ENCODE measurements at regions not wholly inside any gene's neighbourhood (a gene's known extent, or its start where the extent isn't known, plus 50 kb on each side); places are given as distances from the start of the nearest gene placed in this dataset.

DNA sequence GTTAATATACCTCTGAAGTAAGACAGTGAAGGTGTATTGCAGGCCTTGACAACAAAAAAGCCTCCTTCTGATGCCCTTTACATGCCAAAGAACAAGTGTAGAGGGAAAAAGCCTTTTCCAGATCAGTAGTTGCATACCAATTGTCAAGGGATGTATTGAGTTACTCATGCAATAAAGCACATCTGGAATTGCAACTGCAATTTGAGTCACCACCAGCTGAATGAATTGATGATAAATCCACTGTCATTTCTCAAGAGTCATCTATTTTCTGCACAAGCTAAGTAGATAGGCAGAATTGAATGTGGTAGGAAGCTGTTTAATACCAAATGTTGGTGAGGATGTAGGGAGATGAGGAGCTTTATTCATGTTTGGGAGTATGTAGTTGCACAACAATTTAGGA lies 325.9 kb upstream of the SMIM30 start:
- TF ChIP-seq TCF4 (CRISPR knock-in tag; IDR thresholded peaks at IDR 0.05; ENCODE audit: borderline replicate concordance): no peak
- TF ChIP-seq CSDC2 (CRISPR knock-in tag; IDR thresholded peaks at IDR 0.05): no peak
- TF ChIP-seq ESRRG (CRISPR knock-in tag; IDR thresholded peaks at IDR 0.05): no peak
- TF ChIP-seq ZFP30 (CRISPR knock-in tag; IDR thresholded peaks at IDR 0.05): no peak
- TF ChIP-seq, protein P1, sequence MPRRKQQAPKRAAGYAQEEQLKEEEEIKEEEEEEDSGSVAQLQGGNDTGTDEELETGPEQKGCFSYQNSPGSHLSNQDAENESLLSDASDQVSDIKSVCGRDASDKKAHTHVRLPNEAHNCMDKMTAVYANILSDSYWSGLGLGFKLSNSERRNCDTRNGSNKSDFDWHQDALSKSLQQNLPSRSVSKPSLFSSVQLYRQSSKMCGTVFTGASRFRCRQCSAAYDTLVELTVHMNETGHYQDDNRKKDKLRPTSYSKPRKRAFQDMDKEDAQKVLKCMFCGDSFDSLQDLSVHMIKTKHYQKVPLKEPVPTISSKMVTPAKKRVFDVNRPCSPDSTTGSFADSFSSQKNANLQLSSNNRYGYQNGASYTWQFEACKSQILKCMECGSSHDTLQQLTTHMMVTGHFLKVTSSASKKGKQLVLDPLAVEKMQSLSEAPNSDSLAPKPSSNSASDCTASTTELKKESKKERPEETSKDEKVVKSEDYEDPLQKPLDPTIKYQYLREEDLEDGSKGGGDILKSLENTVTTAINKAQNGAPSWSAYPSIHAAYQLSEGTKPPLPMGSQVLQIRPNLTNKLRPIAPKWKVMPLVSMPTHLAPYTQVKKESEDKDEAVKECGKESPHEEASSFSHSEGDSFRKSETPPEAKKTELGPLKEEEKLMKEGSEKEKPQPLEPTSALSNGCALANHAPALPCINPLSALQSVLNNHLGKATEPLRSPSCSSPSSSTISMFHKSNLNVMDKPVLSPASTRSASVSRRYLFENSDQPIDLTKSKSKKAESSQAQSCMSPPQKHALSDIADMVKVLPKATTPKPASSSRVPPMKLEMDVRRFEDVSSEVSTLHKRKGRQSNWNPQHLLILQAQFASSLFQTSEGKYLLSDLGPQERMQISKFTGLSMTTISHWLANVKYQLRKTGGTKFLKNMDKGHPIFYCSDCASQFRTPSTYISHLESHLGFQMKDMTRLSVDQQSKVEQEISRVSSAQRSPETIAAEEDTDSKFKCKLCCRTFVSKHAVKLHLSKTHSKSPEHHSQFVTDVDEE (CRISPR knock-in tag; IDR thresholded peaks at IDR 0.05): no peak
- TF ChIP-seq ARNTL (CRISPR knock-in tag; IDR thresholded peaks at IDR 0.05; ENCODE audit: borderline replicate concordance, low read depth): no peak
- TF ChIP-seq, protein P2, sequence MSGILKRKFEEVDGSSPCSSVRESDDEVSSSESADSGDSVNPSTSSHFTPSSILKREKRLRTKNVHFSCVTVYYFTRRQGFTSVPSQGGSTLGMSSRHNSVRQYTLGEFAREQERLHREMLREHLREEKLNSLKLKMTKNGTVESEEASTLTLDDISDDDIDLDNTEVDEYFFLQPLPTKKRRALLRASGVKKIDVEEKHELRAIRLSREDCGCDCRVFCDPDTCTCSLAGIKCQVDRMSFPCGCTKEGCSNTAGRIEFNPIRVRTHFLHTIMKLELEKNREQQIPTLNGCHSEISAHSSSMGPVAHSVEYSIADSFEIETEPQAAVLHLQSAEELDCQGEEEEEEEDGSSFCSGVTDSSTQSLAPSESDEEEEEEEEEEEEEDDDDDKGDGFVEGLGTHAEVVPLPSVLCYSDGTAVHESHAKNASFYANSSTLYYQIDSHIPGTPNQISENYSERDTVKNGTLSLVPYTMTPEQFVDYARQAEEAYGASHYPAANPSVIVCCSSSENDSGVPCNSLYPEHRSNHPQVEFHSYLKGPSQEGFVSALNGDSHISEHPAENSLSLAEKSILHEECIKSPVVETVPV (CRISPR knock-in tag; IDR thresholded peaks at IDR 0.05): no peak
- no peak for TF ChIP-seq ZNF565 (CRISPR knock-in tag; conservative IDR thresholded peaks at IDR 0.05; ENCODE audit: low read depth)
- TF ChIP-seq TOX (CRISPR knock-in tag; IDR thresholded peaks at IDR 0.05; ENCODE audit: borderline replicate concordance): no peak
- no peak for TF ChIP-seq GLIS3 (CRISPR knock-in tag; IDR thresholded peaks at IDR 0.05)
- no peak for TF ChIP-seq SNAI2 (CRISPR knock-in tag; IDR thresholded peaks at IDR 0.05)
- TF ChIP-seq CREB5 (CRISPR knock-in tag; IDR thresholded peaks at IDR 0.05; ENCODE audit: low read depth): no peak
- TF ChIP-seq, protein P3, sequence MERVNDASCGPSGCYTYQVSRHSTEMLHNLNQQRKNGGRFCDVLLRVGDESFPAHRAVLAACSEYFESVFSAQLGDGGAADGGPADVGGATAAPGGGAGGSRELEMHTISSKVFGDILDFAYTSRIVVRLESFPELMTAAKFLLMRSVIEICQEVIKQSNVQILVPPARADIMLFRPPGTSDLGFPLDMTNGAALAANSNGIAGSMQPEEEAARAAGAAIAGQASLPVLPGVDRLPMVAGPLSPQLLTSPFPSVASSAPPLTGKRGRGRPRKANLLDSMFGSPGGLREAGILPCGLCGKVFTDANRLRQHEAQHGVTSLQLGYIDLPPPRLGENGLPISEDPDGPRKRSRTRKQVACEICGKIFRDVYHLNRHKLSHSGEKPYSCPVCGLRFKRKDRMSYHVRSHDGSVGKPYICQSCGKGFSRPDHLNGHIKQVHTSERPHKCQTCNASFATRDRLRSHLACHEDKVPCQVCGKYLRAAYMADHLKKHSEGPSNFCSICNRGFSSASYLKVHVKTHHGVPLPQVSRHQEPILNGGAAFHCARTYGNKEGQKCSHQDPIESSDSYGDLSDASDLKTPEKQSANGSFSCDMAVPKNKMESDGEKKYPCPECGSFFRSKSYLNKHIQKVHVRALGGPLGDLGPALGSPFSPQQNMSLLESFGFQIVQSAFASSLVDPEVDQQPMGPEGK (CRISPR knock-in tag; IDR thresholded peaks at IDR 0.05; ENCODE audit: borderline replicate concordance): no peak
- no peak for TF ChIP-seq ZNF8 (CRISPR knock-in tag; IDR thresholded peaks at IDR 0.05)
- no peak for TF ChIP-seq BACH2 (CRISPR knock-in tag; IDR thresholded peaks at IDR 0.05; ENCODE audit: borderline replicate concordance)
- no peak for TF ChIP-seq ZFP3 (CRISPR knock-in tag; IDR thresholded peaks at IDR 0.05)
- TF ChIP-seq ISL1 (CRISPR knock-in tag; IDR thresholded peaks at IDR 0.05): no peak
- TF ChIP-seq POU6F1 (CRISPR knock-in tag; IDR thresholded peaks at IDR 0.05; ENCODE audit: borderline replicate concordance, low read depth): no peak
- no peak for TF ChIP-seq ZNF70 (CRISPR knock-in tag; IDR thresholded peaks at IDR 0.05)
- no peak for TF ChIP-seq RARB (CRISPR knock-in tag; IDR thresholded peaks at IDR 0.05)
- ATAC-seq: no peak

DNA sequence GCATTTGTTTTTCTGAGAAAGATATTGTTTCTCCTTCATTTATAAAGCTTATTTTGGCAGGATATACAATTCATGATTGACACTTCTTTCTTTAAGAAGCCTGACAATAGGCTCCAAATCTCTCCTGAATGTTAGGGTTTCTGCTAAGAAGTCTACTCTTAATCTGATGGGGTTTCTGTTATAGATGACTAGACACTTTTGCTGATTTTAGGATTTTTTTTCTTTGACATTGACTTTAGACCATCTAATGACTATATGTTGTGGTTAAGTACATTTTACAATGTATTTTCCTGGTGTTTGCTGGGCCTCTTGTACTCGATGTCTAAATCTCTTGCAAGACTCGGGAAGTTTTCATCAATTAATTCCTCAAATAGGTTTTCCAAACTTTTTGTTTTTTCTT lies 321.8 kb upstream of the SMIM30 start:
- ATAC-seq: no peak
- TF ChIP-seq PPARA (CRISPR knock-in tag; IDR thresholded peaks at IDR 0.05; ENCODE audit: borderline replicate concordance) (no peak), GLIS3 (CRISPR knock-in tag; IDR thresholded peaks at IDR 0.05) (no peak), ZC3H10 (CRISPR knock-in tag; IDR thresholded peaks at IDR 0.05) (no peak), ZNF8 (CRISPR knock-in tag; IDR thresholded peaks at IDR 0.05) (no peak), BACH2 (CRISPR knock-in tag; IDR thresholded peaks at IDR 0.05; ENCODE audit: borderline replicate concordance) (no peak), CREB5 (CRISPR knock-in tag; IDR thresholded peaks at IDR 0.05; ENCODE audit: low read depth) (no peak), ARNTL (CRISPR knock-in tag; IDR thresholded peaks at IDR 0.05; ENCODE audit: borderline replicate concordance, low read depth) (no peak), OSR1 (CRISPR knock-in tag; IDR thresholded peaks at IDR 0.05) (no peak), POU6F1 (CRISPR knock-in tag; IDR thresholded peaks at IDR 0.05; ENCODE audit: borderline replicate concordance, low read depth) (no peak), CSDC2 (CRISPR knock-in tag; IDR thresholded peaks at IDR 0.05) (no peak), SNAI2 (CRISPR knock-in tag; IDR thresholded peaks at IDR 0.05) (no peak), TCF4 (CRISPR knock-in tag; IDR thresholded peaks at IDR 0.05; ENCODE audit: borderline replicate concordance) (no peak), ZFP30 (CRISPR knock-in tag; IDR thresholded peaks at IDR 0.05) (no peak), ZFP3 (CRISPR knock-in tag; IDR thresholded peaks at IDR 0.05) (no peak), ISL1 (CRISPR knock-in tag; IDR thresholded peaks at IDR 0.05) (no peak)
- TF ChIP-seq, protein P2 (CRISPR knock-in tag; IDR thresholded peaks at IDR 0.05): no peak
